Loucy (cell line): ENCODE measurements at regions not wholly inside any gene's neighbourhood (a gene's known extent, or its start where the extent isn't known, plus 50 kb on each side); places are given as distances from the start of the nearest gene placed in this dataset.

Source experiments
- H2AFZ ChIP-seq: fragments of 200-600 bp; sonication (generic); 2 replicates; pipeline ENCODE4 v1.6.0; 2016; ENCODE audit warnings: antibody characterized with exemption, mild to moderate bottlenecking, low read length, moderate library complexity
- H3F3A ChIP-seq: fragments of 200-600 bp; 2 replicates; pipeline ENCODE4 v1.6.0; 2016; ENCODE audit warnings: antibody characterized with exemption, low read depth, mild to moderate bottlenecking
- H3K27me3 ChIP-seq: fragments of 200-600 bp; sonication (generic); 2 replicates; pipeline ENCODE4 v1.6.1; 2014; ENCODE audit warnings: low read length, mild to moderate bottlenecking; ENCODE audit not compliant: insufficient read depth, poor library complexity, severe bottlenecking
- H3K36me3 ChIP-seq: fragments of 200-600 bp; sonication (generic); 2 replicates; pipeline ENCODE4 v1.6.1; 2016; ENCODE audit warnings: low read length; ENCODE audit not compliant: insufficient read depth
- H3K4me1 ChIP-seq: fragments of 200-600 bp; sonication (generic); 2 replicates; pipeline ENCODE4 v1.5.1; 2014; ENCODE audit warnings: low read length, mild to moderate bottlenecking; ENCODE audit not compliant: insufficient read depth, poor library complexity, severe bottlenecking
- H3K4me2 ChIP-seq: fragments of 200-600 bp; sonication (generic); 2 replicates; pipeline ENCODE4 v1.6.0; 2014; ENCODE audit warnings: antibody characterized with exemption, low read length, low read depth, mild to moderate bottlenecking; ENCODE audit not compliant: poor library complexity, severe bottlenecking
- H3K4me3 ChIP-seq: fragments of 200-600 bp; sonication (generic); 2 replicates; pipeline ENCODE4 v1.5.1; 2014; ENCODE audit warnings: low read length, mild to moderate bottlenecking, mixed read lengths; ENCODE audit not compliant: poor library complexity, severe bottlenecking
- H3K79me2 ChIP-seq: fragments of 200-600 bp; sonication (generic); 2 replicates; pipeline ENCODE4 v1.6.1; 2014; ENCODE audit warnings: low read length; ENCODE audit not compliant: insufficient read depth
- H3K9ac ChIP-seq: fragments of 200-600 bp; sonication (generic); 2 replicates; pipeline ENCODE4 v1.6.0; 2014; ENCODE audit warnings: mild to moderate bottlenecking, low read depth, low read length, moderate library complexity; ENCODE audit not compliant: poor library complexity, severe bottlenecking
- H3K9me2 ChIP-seq: fragments of 200-600 bp; sonication (generic); replicated peaks from 2 replicates; pipeline ENCODE4 v1.6.1; 2016; ENCODE audit warnings: low read depth, low read length, mixed read lengths
- H3K9me3 ChIP-seq: fragments of 200-600 bp; sonication (generic); 2 replicates; pipeline ENCODE4 v1.6.1; 2014; ENCODE audit warnings: mild to moderate bottlenecking, antibody characterized with exemption, low read length, low read depth; ENCODE audit not compliant: insufficient read depth
- H4K20me1 ChIP-seq: fragments of 200-600 bp; sonication (generic); 2 replicates; pipeline ENCODE4 v1.6.0; 2014; ENCODE audit warnings: antibody characterized with exemption, low read length, mild to moderate bottlenecking; ENCODE audit not compliant: insufficient read depth, poor library complexity, severe bottlenecking
- CTCF ChIP-seq: fragments of 200-600 bp; sonication (generic); conservative IDR thresholded peaks from 2 replicates; pipeline ENCODE4 v1.5.1; 2014; ENCODE audit warnings: mild to moderate bottlenecking, antibody characterized with exemption, low read length
- EZH2phosphoT487 ChIP-seq: fragments of 200-600 bp; IDR thresholded peaks from 2 replicates; pipeline ENCODE4 v1.6.1; 2018; ENCODE audit warnings: antibody characterized with exemption, mild to moderate bottlenecking, moderate library complexity, borderline replicate concordance

- Histone ChIP-seq H3K4me3 (no peak overlapping the region), H3K79me2 (no peaks in the 10 kb centered on the region), H4K20me1 (no peaks in the 10 kb centered on the region), H3K36me3 (no peaks in the 10 kb centered on the region), H3K9me2 (no peaks in the 10 kb centered on the region), H3K4me2 (no peak overlapping the region), H3F3A (no peaks in the 10 kb centered on the region), H3K9ac (no peak overlapping the region), H3K9me3 (no peaks in the 10 kb centered on the region), H2AFZ (no peak overlapping the region), H3K4me1 (no peaks in the 10 kb centered on the region), H3K27me3 (no peaks in the 10 kb centered on the region)
- TF ChIP-seq EZH2phosphoT487 (no peak), CTCF (no peak)
These were observed 315.3 kb downstream of the OMA1 start for GRCh38 chr1:58231204-58231603.

- H4K20me1 ChIP-seq = no peaks in the 10 kb centered on the region
These were observed 318.9 kb downstream of the OMA1 start for GRCh38 chr1:58227604-58228003.

GRCh38 chr1:58223522-58223921, 323.0 kb downstream of the OMA1 start:
- H4K20me1 ChIP-seq = no peaks in the 10 kb centered on the region
- no peak overlapping the region for H2AFZ ChIP-seq
- H3K36me3 ChIP-seq = no peaks in the 10 kb centered on the region
- H3K9me3 ChIP-seq = no peaks in the 10 kb centered on the region
- H3K4me1 ChIP-seq = no peaks in the 10 kb centered on the region
- H3K4me3 ChIP-seq = no peak overlapping the region
- no peak for TF ChIP-seq EZH2phosphoT487
- no peak for TF ChIP-seq CTCF
- H3F3A ChIP-seq = no peaks in the 10 kb centered on the region
- no peaks in the 10 kb centered on the region for H3K9me2 ChIP-seq
- H3K79me2 ChIP-seq = no peaks in the 10 kb centered on the region
- H3K9ac ChIP-seq = no peak overlapping the region
- H3K4me2 ChIP-seq = no peak overlapping the region
- H3K27me3 ChIP-seq = no peaks in the 10 kb centered on the region

More at GRCh38 chr1:58227604-58228003, 318.9 kb downstream of the OMA1 start:
- no peaks in the 10 kb centered on the region for H3F3A ChIP-seq
- no peaks in the 10 kb centered on the region for H3K36me3 ChIP-seq
- no peaks in the 10 kb centered on the region for H3K4me1 ChIP-seq
- no peak overlapping the region for H3K4me3 ChIP-seq
- H3K9me2 ChIP-seq = no peaks in the 10 kb centered on the region
- no peak for TF ChIP-seq CTCF
- TF ChIP-seq EZH2phosphoT487 = no peak
- H3K9ac ChIP-seq = no peak overlapping the region
- no peak overlapping the region for H2AFZ ChIP-seq
- no peak overlapping the region for H3K4me2 ChIP-seq
- H3K9me3 ChIP-seq = no peaks in the 10 kb centered on the region
- H3K79me2 ChIP-seq = no peaks in the 10 kb centered on the region
- H3K27me3 ChIP-seq = no peaks in the 10 kb centered on the region
